Naive thymus-derived CD8-positive, alpha-beta T cell (primary cell): ENCODE measurements at regions not wholly inside any gene's neighbourhood (a gene's known extent, or its start where the extent isn't known, plus 50 kb on each side); places are given as distances from the start of the nearest gene placed in this dataset.

Experiments used
- ATAC-seq, 2 donors: fragments of 150-1000 bp; cut with Tn5 transposase in 1 of 2; sonication (Bioruptor Pico), chemical (Tn5 transposase) in 1 of 2; 1 replicate in 1 of 2; 2 replicates in 1 of 2; pipeline ENCODE4 v1.10.0; 2021; ENCODE audit warnings: mild to moderate bottlenecking in 2 of 2, moderate library complexity in 2 of 2
- POLR2A ChIA-PET: fragments of 350-600 bp; sonication (Branson Sonifier 250); formaldehyde crosslinking; loops from one replicate; lab custom pipeline; 2021; ENCODE audit warnings: antibody characterized with exemption; lab: Charles Lee
- DNase-seq, 10 donors: peaks; one replicate each; pipeline versions ENCODE4 v3.0.0 to v3.0.0-alpha.2; 2020 to 2022
- H3K27ac Mint-ChIP-seq, 10 donors: one replicate each; pipeline ENCODE4 v1.8.0; 2020 to 2022; ENCODE audit warnings: mild to moderate bottlenecking in 10 of 10, mixed read lengths in 10 of 10, moderate library complexity in 4 of 10, inconsistent platforms in 1 of 10
- H3K27me3 Mint-ChIP-seq, 5 donors: one replicate each; pipeline ENCODE4 v1.8.0; 2021 to 2022; ENCODE audit warnings: mixed read lengths in 5 of 5
- H3K36me3 Mint-ChIP-seq, 3 donors: one replicate each; pipeline ENCODE4 v1.8.0; 2020 to 2022; ENCODE audit warnings: mixed read lengths in 3 of 3, mild to moderate bottlenecking in 2 of 3, inconsistent platforms in 1 of 3
- H3K4me1 Mint-ChIP-seq, 4 donors: one replicate each; pipeline ENCODE4 v1.8.0; 2021 to 2022; ENCODE audit warnings: mixed read lengths in 4 of 4
- H3K4me3 Mint-ChIP-seq, 10 donors: one replicate each; pipeline ENCODE4 v1.8.0; 2020 to 2022; ENCODE audit warnings: mild to moderate bottlenecking in 10 of 10, mixed read lengths in 10 of 10, moderate library complexity in 6 of 10, inconsistent platforms in 1 of 10
- H3K9me3 Mint-ChIP-seq, 9 donors: one replicate each; pipeline ENCODE4 v1.8.0; 2020 to 2022; ENCODE audit warnings: mixed read lengths in 9 of 9, mild to moderate bottlenecking in 3 of 9, inconsistent platforms in 1 of 9, moderate library complexity in 1 of 9

- H3K36me3 Mint-ChIP-seq = peaks cover 0 to 5% (median 0%) of the 10 kb centered on the region in 3 donors
- H3K9me3 Mint-ChIP-seq = peaks cover 0 to 17% (median 8%) of the 10 kb centered on the region in 9 donors
- DNase-seq = no peak
- no peak overlapping the region for H3K4me3 Mint-ChIP-seq
- no peak overlapping the region for H3K27ac Mint-ChIP-seq
- H3K4me1 Mint-ChIP-seq = no peaks in the 10 kb centered on the region
- H3K27me3 Mint-ChIP-seq = peaks cover 3 to 32% (median 17%) of the 10 kb centered on the region in 5 donors
- no peak for ATAC-seq
- POLR2A ChIA-PET = no interaction called here
Measured at GRCh38 chr5:175021321-175021720, 296.9 kb downstream of the MSX2 start.

GRCh38 chr5:175015028-175015685 lies 290.8 kb downstream of the MSX2 start:
- no peak for DNase-seq
- no peaks in the 10 kb centered on the region for H3K36me3 Mint-ChIP-seq
- POLR2A ChIA-PET = no interaction called here
- no peak for ATAC-seq
- H3K27me3 Mint-ChIP-seq = peaks cover 0 to 26% (median 7%) of the 10 kb centered on the region in 5 donors
- H3K4me1 Mint-ChIP-seq = no peaks in the 10 kb centered on the region
- peaks cover 0 to 4% (median 0%) of the 10 kb centered on the region in 9 donors for H3K9me3 Mint-ChIP-seq
- H3K4me3 Mint-ChIP-seq = no peak overlapping the region
- H3K27ac Mint-ChIP-seq = no peak overlapping the region

GRCh38 chr5:175013251-175013650 lies 288.9 kb downstream of the MSX2 start:
- no peaks in the 10 kb centered on the region for H3K4me1 Mint-ChIP-seq
- H3K9me3 Mint-ChIP-seq = peaks cover 0 to 11% (median 0%) of the 10 kb centered on the region in 9 donors
- no peak overlapping the region for H3K4me3 Mint-ChIP-seq
- H3K27ac Mint-ChIP-seq = no peak overlapping the region
- POLR2A ChIA-PET = no interaction called here
- no peaks in the 10 kb centered on the region for H3K36me3 Mint-ChIP-seq
- DNase-seq (no peak), ATAC-seq (no peak)
- H3K27me3 Mint-ChIP-seq = peaks cover under 1 to 26% (median 11%) of the 10 kb centered on the region in 5 donors

- Mint-ChIP-seq H3K27ac (no peak overlapping the region), H3K4me3 (no peak overlapping the region), H3K36me3 (no peaks in the 10 kb centered on the region), H3K9me3 (peaks cover 0 to 11% (median 0%) of the 10 kb centered on the region in 9 donors), H3K4me1 (no peaks in the 10 kb centered on the region), H3K27me3 (peaks cover 0 to 26% (median 13%) of the 10 kb centered on the region in 5 donors)
- POLR2A ChIA-PET = no interaction called here
- no peak for DNase-seq
- ATAC-seq = no peak
Measured at GRCh38 chr5:175012267-175012666, 287.9 kb downstream of the MSX2 start.

GRCh38 chr5:175003531-175003930 lies 279.1 kb downstream of the MSX2 start:
- Mint-ChIP-seq H3K27me3 (peaks cover 2 to 42% (median 30%) of the 10 kb centered on the region in 5 donors), H3K27ac (no peak overlapping the region), H3K4me3 (no peak overlapping the region), H3K36me3 (peaks cover 0 to 6% (median 0%) of the 10 kb centered on the region in 3 donors), H3K4me1 (peaks cover 0 to 2% (median 0%) of the 10 kb centered on the region in 4 donors), H3K9me3 (peaks cover 0 to 23% (median 7%) of the 10 kb centered on the region in 9 donors)
- no peak for ATAC-seq
- no peak for DNase-seq
- POLR2A ChIA-PET = no interaction called here

- H3K27ac Mint-ChIP-seq = peak overlapping the region in 1 of 10 donors; percentile 63
- H3K4me1 Mint-ChIP-seq = peaks cover 5 to 12% (median 9%) of the 10 kb centered on the region in 4 donors
- peaks cover 0 to 25% (median 12%) of the 10 kb centered on the region in 9 donors for H3K9me3 Mint-ChIP-seq
- ATAC-seq (no peak), DNase-seq (no peak)
- H3K27me3 Mint-ChIP-seq = peaks cover 2 to 42% (median 26%) of the 10 kb centered on the region in 5 donors
- H3K4me3 Mint-ChIP-seq = no peak overlapping the region
- H3K36me3 Mint-ChIP-seq = peaks cover 0 to 15% (median 0%) of the 10 kb centered on the region in 3 donors
- POLR2A ChIA-PET = no interaction called here
Measured at GRCh38 chr5:175001876-175002645, 277.7 kb downstream of the MSX2 start.

- DNase-seq (no peak), ATAC-seq (no peak)
- H3K4me3 Mint-ChIP-seq = no peak overlapping the region
- POLR2A ChIA-PET = no interaction called here
- peaks cover 2 to 42% (median 26%) of the 10 kb centered on the region in 5 donors for H3K27me3 Mint-ChIP-seq
- peaks cover 0 to 15% (median 0%) of the 10 kb centered on the region in 3 donors for H3K36me3 Mint-ChIP-seq
- peaks cover 0 to 25% (median 12%) of the 10 kb centered on the region in 9 donors for H3K9me3 Mint-ChIP-seq
- peaks cover 5 to 12% (median 9%) of the 10 kb centered on the region in 4 donors for H3K4me1 Mint-ChIP-seq
- no peak overlapping the region for H3K27ac Mint-ChIP-seq
Measured at GRCh38 chr5:175001311-175001710, 276.9 kb downstream of the MSX2 start.

GRCh38 chr5:174999581-174999980 lies 275.2 kb downstream of the MSX2 start:
- no peak for DNase-seq
- H3K4me3 Mint-ChIP-seq = peak overlapping the region in 1 of 10 donors; percentile 20
- H3K4me1 Mint-ChIP-seq = peaks cover 5 to 12% (median 9%) of the 10 kb centered on the region in 4 donors
- ATAC-seq = no peak
- POLR2A ChIA-PET = no interaction called here
- peaks cover 0 to 15% (median 0%) of the 10 kb centered on the region in 3 donors for H3K36me3 Mint-ChIP-seq
- peaks cover 0 to 30% (median 18%) of the 10 kb centered on the region in 5 donors for H3K27me3 Mint-ChIP-seq
- peaks cover 0 to 25% (median 12%) of the 10 kb centered on the region in 9 donors for H3K9me3 Mint-ChIP-seq
- H3K27ac Mint-ChIP-seq = no peak overlapping the region

- Mint-ChIP-seq H3K36me3 (peaks cover 0 to 15% (median 0%) of the 10 kb centered on the region in 3 donors), H3K27ac (peak overlapping the region in 1 of 10 donors; percentile 59), H3K4me1 (peaks cover 5 to 12% (median 9%) of the 10 kb centered on the region in 4 donors), H3K4me3 (peak overlapping the region in 2 of 10 donors; percentile 2 to 47), H3K9me3 (peaks cover 0 to 25% (median 9%) of the 10 kb centered on the region in 9 donors), H3K27me3 (peaks cover 0 to 18% (median 5%) of the 10 kb centered on the region in 5 donors)
- DNase-seq (no peak), ATAC-seq (no peak)
- POLR2A ChIA-PET = no interaction called here
Measured at GRCh38 chr5:174998131-174998730, 273.8 kb downstream of the MSX2 start.

GRCh38 chr5:174997688-174998087 lies 273.3 kb downstream of the MSX2 start:
- ATAC-seq (no peak), DNase-seq (no peak)
- Mint-ChIP-seq H3K27me3 (peaks cover 0 to 18% (median 5%) of the 10 kb centered on the region in 5 donors), H3K36me3 (peaks cover 0 to 15% (median 0%) of the 10 kb centered on the region in 3 donors), H3K4me1 (peaks cover 5 to 12% (median 9%) of the 10 kb centered on the region in 4 donors), H3K4me3 (peak overlapping the region in 4 of 10 donors; percentile 2 to 47 (median 11)), H3K9me3 (peaks cover 0 to 25% (median 9%) of the 10 kb centered on the region in 9 donors), H3K27ac (peak overlapping the region in 3 of 10 donors; percentile 11 to 59 (median 48))
- POLR2A ChIA-PET = no interaction called here

- no peak for DNase-seq
- Mint-ChIP-seq H3K4me1 (peaks cover 5 to 12% (median 9%) of the 10 kb centered on the region in 4 donors), H3K27me3 (peaks cover 0 to 15% (median 5%) of the 10 kb centered on the region in 5 donors), H3K36me3 (peaks cover 0 to 15% (median 0%) of the 10 kb centered on the region in 3 donors), H3K9me3 (peaks cover 0 to 25% (median 9%) of the 10 kb centered on the region in 9 donors), H3K4me3 (no peak overlapping the region), H3K27ac (no peak overlapping the region)
- no peak for ATAC-seq
- POLR2A ChIA-PET = no interaction called here
Measured at GRCh38 chr5:174996941-174997340, 272.6 kb downstream of the MSX2 start.

GRCh38 chr5:174995827-174996226 lies 271.4 kb downstream of the MSX2 start:
- H3K27me3 Mint-ChIP-seq = peaks cover 0 to 18% (median 5%) of the 10 kb centered on the region in 5 donors
- DNase-seq (no peak), ATAC-seq (no peak)
- peaks cover 0 to 25% (median 9%) of the 10 kb centered on the region in 9 donors for H3K9me3 Mint-ChIP-seq
- H3K36me3 Mint-ChIP-seq = peaks cover 0 to 15% (median 0%) of the 10 kb centered on the region in 3 donors
- H3K4me1 Mint-ChIP-seq = peaks cover 5 to 12% (median 9%) of the 10 kb centered on the region in 4 donors
- POLR2A ChIA-PET = no interaction called here
- H3K4me3 Mint-ChIP-seq = no peak overlapping the region
- H3K27ac Mint-ChIP-seq = no peak overlapping the region
